ENCODE measurements at regions not wholly inside any gene's neighbourhood (a gene's known extent, or its start where the extent isn't known, plus 50 kb on each side); places are given as distances from the start of the nearest gene placed in this dataset.

DNA sequence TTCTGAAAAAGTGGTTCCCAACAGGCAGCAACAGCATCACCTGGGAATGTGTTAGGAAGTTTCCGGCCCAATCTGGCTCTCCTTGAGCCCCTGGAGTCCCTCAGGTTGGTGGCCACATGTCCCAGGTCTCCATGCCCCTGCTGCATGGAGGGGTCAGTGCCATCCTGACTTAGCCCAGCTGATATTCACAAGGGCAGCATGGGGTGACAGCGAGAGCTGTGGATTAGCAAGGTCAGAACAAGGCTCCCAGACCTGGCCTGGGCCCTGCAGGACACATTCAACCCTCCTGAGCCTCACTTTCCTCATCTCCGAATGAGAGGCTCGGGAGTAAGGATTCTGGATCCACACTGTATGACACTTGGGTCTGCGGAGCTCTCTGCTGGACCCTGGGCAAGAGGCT lies 243.8 kb upstream of the TLE3 start:
- BruUV-seq (replicated peaks), result no TSS peak
- H3K9me3 ChIP-seq (replicated peaks; ENCODE audit: control insufficient read depth, insufficient read depth, low read length), result no peaks in the 10 kb centered on the region
- no peak overlapping the region for H3K4me3 ChIP-seq
- DNase-seq (ENCODE audit: low read depth, low spot score) (no peak), ATAC-seq (no peak), FAIRE-seq (no peak)
- ChIA-PET POLR2A (interaction anchor here (0.6 kb wide), 1 partner anchor 179 kb away, joined by 6 read pairs; no protein-coding TSS in a partner anchor), RAD21 (ENCODE audit: unreplicated experiment) (no interaction called here), SMC1A (ENCODE audit: uncharacterized antibody, unreplicated experiment) (no interaction called here), CTCF (interaction anchor here (0.6 kb wide), 1 partner anchor 9 kb away, joined by 3 read pairs; no protein-coding TSS in a partner anchor)
- H3K27ac ChIP-seq (ENCODE audit: control insufficient read depth, insufficient read depth), result no peak overlapping the region
- H3K27me3 ChIP-seq (replicated peaks in 1 of 2; ENCODE audit: control insufficient read depth in 2 of 2, insufficient read depth in 2 of 2, low read length in 1 of 2), result peaks cover 0 to 4% of the 10 kb centered on the region in 2 experiments; a peak in 2 of 4 replicates
- no peak for TF ChIP-seq FOS (IDR thresholded peaks at IDR 0.05; ENCODE audit: borderline replicate concordance, extremely low read depth, insufficient read length)
- TF ChIP-seq NR2C1 (IDR thresholded peaks at IDR 0.05), result no peak
- no peak for TF ChIP-seq NRF1 (conservative IDR thresholded peaks at IDR 0.05; ENCODE audit: low read depth, low read length)
- TF ChIP-seq ASH2L (IDR thresholded peaks at IDR 0.05; ENCODE audit: borderline replicate concordance, low read depth), result no peak
- no peak for TF ChIP-seq SP1 (IDR thresholded peaks at IDR 0.05; ENCODE audit: low read depth, low read length)
- TF ChIP-seq MYB (IDR thresholded peaks at IDR 0.05; ENCODE audit: borderline replicate concordance, low read depth, low read length), result no peak
- TF ChIP-seq REST (IDR thresholded peaks at IDR 0.05; ENCODE audit: low read depth, low read length), result no peak
- TF ChIP-seq MEF2B (IDR thresholded peaks at IDR 0.05; ENCODE audit: partially characterized antibody, poor library complexity, severe bottlenecking), result no peak
- no peak for TF ChIP-seq BRCA1 (IDR thresholded peaks at IDR 0.05; ENCODE audit: low read depth, low read length)
- 35% methylated on average over 5 of the region's 5 CpGs for WGBS (ENCODE audit: insufficient coverage, insufficient replicate concordance, low lambda C conversion rate, missing lambda C conversion rate)
- no peak overlapping the region for H2AFZ ChIP-seq (ENCODE audit: control insufficient read depth, low read depth, low read length)
- H4K20me1 ChIP-seq (ENCODE audit: control insufficient read depth, insufficient read depth), result no peaks in the 10 kb centered on the region
- in situ Hi-C loops (cut with MboI), result no loop called here
- H3K4me2 ChIP-seq (ENCODE audit: control insufficient read depth, insufficient read depth), result no peak overlapping the region
- H3K9ac ChIP-seq (ENCODE audit: control insufficient read depth, insufficient read depth, low read length), result no peak overlapping the region
- no peaks in the 10 kb centered on the region for H3K36me3 ChIP-seq (ENCODE audit: control insufficient read depth in 2 of 2, insufficient read depth in 2 of 2, low read length in 1 of 2)
- intact Hi-C loops (cut with micrococcal nuclease; ENCODE audit: unreplicated experiment), result no loop called here
- H3K4me1 ChIP-seq (ENCODE audit: control insufficient read depth, insufficient read depth, low read length), result no peaks in the 10 kb centered on the region
- no peaks in the 10 kb centered on the region for H3K79me2 ChIP-seq (ENCODE audit: control insufficient read depth, insufficient read depth, low read length)
